HFFc6 (cell line): ENCODE measurements at regions not wholly inside any gene's neighbourhood (a gene's known extent, or its start where the extent isn't known, plus 50 kb on each side); places are given as distances from the start of the nearest gene placed in this dataset.
A peak's percentile ranks its signal among the peaks of the same experiment; 100 is the strongest.
"Not testable (repeated sequence)": the region's sequence is repeated elsewhere in the genome, so short reads cannot be mapped to it uniquely, and the experiment has no call there.

Experiments used
- DNase-seq: peaks from one replicate; pipeline ENCODE4 v3.0.0-alpha.2; 2018
- H3K27ac Mint-ChIP-seq: 2 replicates; pipeline ENCODE4 v1.8.0; 2020; ENCODE audit warnings: mild to moderate bottlenecking, mixed read lengths
- H3K27me3 Mint-ChIP-seq: 2 replicates; pipeline ENCODE4 v1.8.0; 2021; ENCODE audit warnings: mild to moderate bottlenecking, moderate library complexity, mixed read lengths; ENCODE audit not compliant: insufficient read depth
- H3K36me3 Mint-ChIP-seq: 2 replicates; pipeline ENCODE4 v1.8.0; 2021; ENCODE audit warnings: low read depth, mixed read lengths
- H3K4me1 Mint-ChIP-seq: 2 replicates; pipeline ENCODE4 v1.8.0; 2020; ENCODE audit warnings: low read depth, mixed read lengths
- H3K4me3 Mint-ChIP-seq: 2 replicates; pipeline ENCODE4 v1.8.0; 2020; ENCODE audit warnings: mild to moderate bottlenecking, moderate library complexity, mixed read lengths
- H3K9me3 Mint-ChIP-seq: 2 replicates; pipeline ENCODE4 v1.8.0; 2020; ENCODE audit warnings: mild to moderate bottlenecking, mixed read lengths
- CTCF ChIP-seq: fragments of 200-600 bp; sonication (generic); IDR thresholded peaks from 2 replicates; pipeline ENCODE4 v1.5.0; 2021; ENCODE audit warnings: antibody characterized with exemption, mild to moderate bottlenecking

GRCh38 chr3:125860547-125860946 is 108.4 kb upstream of the ROPN1B start:
- not testable (repeated sequence) for DNase-seq, H3K4me3 Mint-ChIP-seq, H3K4me1 Mint-ChIP-seq, H3K9me3 Mint-ChIP-seq, H3K27me3 Mint-ChIP-seq, H3K27ac Mint-ChIP-seq
- TF ChIP-seq CTCF = peak; percentile 55
- H3K36me3 Mint-ChIP-seq = peaks cover 36% of the 10 kb centered on the region

- peaks cover 26% of the 10 kb centered on the region for H3K36me3 Mint-ChIP-seq
- H3K27me3 Mint-ChIP-seq, H3K4me1 Mint-ChIP-seq, H3K27ac Mint-ChIP-seq, H3K9me3 Mint-ChIP-seq, H3K4me3 Mint-ChIP-seq, DNase-seq: not testable (repeated sequence)
Measured at GRCh38 chr3:125862841-125863254, 106.1 kb upstream of the ROPN1B start.

GRCh38 chr3:125864532-125864931 is 104.4 kb upstream of the ROPN1B start:
- H3K9me3 Mint-ChIP-seq, H3K27me3 Mint-ChIP-seq, DNase-seq, H3K4me3 Mint-ChIP-seq, H3K27ac Mint-ChIP-seq: not testable (repeated sequence)
- Mint-ChIP-seq H3K4me1 (peaks cover 21% of the 10 kb centered on the region), H3K36me3 (peaks cover 27% of the 10 kb centered on the region)

GRCh38 chr3:125886006-125886405 is 83.0 kb upstream of the ROPN1B start:
- DNase-seq = peak; percentile 27
- H3K36me3 Mint-ChIP-seq = peaks cover 60% of the 10 kb centered on the region
- peaks cover 12% of the 10 kb centered on the region for H3K9me3 Mint-ChIP-seq
- peaks cover 12% of the 10 kb centered on the region; the same call in 1 of the 2 replicates for H3K4me1 Mint-ChIP-seq
- not testable (repeated sequence) for H3K27ac Mint-ChIP-seq, H3K27me3 Mint-ChIP-seq, H3K4me3 Mint-ChIP-seq

GRCh38 chr3:125899181-125899580 is 69.8 kb upstream of the ROPN1B start:
- H3K9me3 Mint-ChIP-seq, H3K27me3 Mint-ChIP-seq, H3K4me1 Mint-ChIP-seq, H3K27ac Mint-ChIP-seq, DNase-seq, H3K4me3 Mint-ChIP-seq: not testable (repeated sequence)
- peaks cover 41% of the 10 kb centered on the region for H3K36me3 Mint-ChIP-seq

GRCh38 chr3:125901473-125901872 is 67.5 kb upstream of the ROPN1B start:
- DNase-seq, H3K9me3 Mint-ChIP-seq, H3K27me3 Mint-ChIP-seq, H3K4me3 Mint-ChIP-seq, H3K27ac Mint-ChIP-seq, H3K4me1 Mint-ChIP-seq: not testable (repeated sequence)
- peaks cover 49% of the 10 kb centered on the region for H3K36me3 Mint-ChIP-seq

- not testable (repeated sequence) for H3K27ac Mint-ChIP-seq, H3K9me3 Mint-ChIP-seq, H3K4me3 Mint-ChIP-seq, H3K4me1 Mint-ChIP-seq, H3K27me3 Mint-ChIP-seq, DNase-seq
- peaks cover 37% of the 10 kb centered on the region for H3K36me3 Mint-ChIP-seq
Measured at GRCh38 chr3:125903780-125904455, 65.1 kb upstream of the ROPN1B start.

GRCh38 chr3:125907279-125907678 is 61.7 kb upstream of the ROPN1B start:
- DNase-seq, H3K27ac Mint-ChIP-seq, H3K9me3 Mint-ChIP-seq, H3K4me3 Mint-ChIP-seq, H3K27me3 Mint-ChIP-seq: not testable (repeated sequence)
- peaks cover 19% of the 10 kb centered on the region for H3K4me1 Mint-ChIP-seq
- peaks cover 39% of the 10 kb centered on the region for H3K36me3 Mint-ChIP-seq

GRCh38 chr3:125910851-125911250 is 58.1 kb upstream of the ROPN1B start:
- H3K27ac Mint-ChIP-seq, H3K9me3 Mint-ChIP-seq, DNase-seq, H3K27me3 Mint-ChIP-seq, H3K4me3 Mint-ChIP-seq: not testable (repeated sequence)
- Mint-ChIP-seq H3K36me3 (peaks cover 29% of the 10 kb centered on the region), H3K4me1 (peaks cover 41% of the 10 kb centered on the region)

- H3K27ac Mint-ChIP-seq = peak overlapping the region; percentile 99
Measured at GRCh38 chr3:125914608-125915436, 54.2 kb upstream of the ROPN1B start.

GRCh38 chr3:125915437-125915787 is 53.6 kb upstream of the ROPN1B start:
- peaks cover 51% of the 10 kb centered on the region for H3K4me1 Mint-ChIP-seq
- H3K9me3 Mint-ChIP-seq, DNase-seq, H3K27me3 Mint-ChIP-seq: not testable (repeated sequence)
- H3K36me3 Mint-ChIP-seq = peaks cover 20% of the 10 kb centered on the region
- peak overlapping the region; percentile 93 for H3K4me3 Mint-ChIP-seq
- peak overlapping the region; percentile 99 for H3K27ac Mint-ChIP-seq

More at GRCh38 chr3:125914608-125915436, 54.2 kb upstream of the ROPN1B start:
- H3K4me1 Mint-ChIP-seq = peaks cover 57% of the 10 kb centered on the region
- not testable (repeated sequence) for H3K27me3 Mint-ChIP-seq, H3K9me3 Mint-ChIP-seq
- DNase-seq = peak; percentile 53
- peaks cover 26% of the 10 kb centered on the region for H3K36me3 Mint-ChIP-seq
- peak overlapping the region; percentile 93 for H3K4me3 Mint-ChIP-seq

GRCh38 chr3:125915792-125916375 is 53.1 kb upstream of the ROPN1B start:
- not testable (repeated sequence) for H3K27me3 Mint-ChIP-seq, H3K9me3 Mint-ChIP-seq
- H3K27ac Mint-ChIP-seq = peak overlapping the region; percentile 99

More at GRCh38 chr3:125915792-125916375, 53.1 kb upstream of the ROPN1B start:
- peak overlapping the region; percentile 93 for H3K4me3 Mint-ChIP-seq
- H3K36me3 Mint-ChIP-seq = peaks cover 15% of the 10 kb centered on the region
- peaks cover 46% of the 10 kb centered on the region for H3K4me1 Mint-ChIP-seq
- peak; percentile 100 for DNase-seq
